H1 (cell line): ENCODE measurements at regions not wholly inside any gene's neighbourhood (a gene's known extent, or its start where the extent isn't known, plus 50 kb on each side); places are given as distances from the start of the nearest gene placed in this dataset.

Source experiments
- BCL11A ChIP-seq, 2 experiments: IDR thresholded peaks; one replicate each; pipeline ENCODE4 v1.6.1; 2011; ENCODE audit warnings: low read depth in 2 of 2, low read length in 2 of 2, mild to moderate bottlenecking in 2 of 2
- CHD2 ChIP-seq: IDR thresholded peaks from 2 replicates; pipeline ENCODE4 v1.6.1; 2012; ENCODE audit warnings: low read length, improper control_type of control experiment
- JUN ChIP-seq: IDR thresholded peaks from 2 replicates; pipeline ENCODE4 v1.6.1; 2011; ENCODE audit warnings: low read depth, mild to moderate bottlenecking, improper control_type of control experiment, low read length
- POLR2A ChIP-seq, 2 experiments: IDR thresholded peaks; 1 replicate in 1 of 2; 2 replicates in 1 of 2; pipeline ENCODE4 v1.6.1; 2011; ENCODE audit warnings: low read depth in 2 of 2, low read length in 2 of 2, mild to moderate bottlenecking in 2 of 2; ENCODE audit errors: control extremely low read depth in 1 of 2
- POLR2AphosphoS5 ChIP-seq: IDR thresholded peaks from 2 replicates; pipeline ENCODE4 v1.6.1; 2011; ENCODE audit warnings: low read depth, low read length
- RFX5 ChIP-seq: IDR thresholded peaks from 2 replicates; pipeline ENCODE4 v1.6.1; 2011; ENCODE audit warnings: low read depth, low read length, improper control_type of control experiment, borderline replicate concordance
- SUZ12 ChIP-seq: fragments of 200-600 bp; sonication (generic); IDR thresholded peaks from 2 replicates; pipeline ENCODE4 v1.6.1; 2012; ENCODE audit warnings: mild to moderate bottlenecking, inconsistent platforms, low read length, moderate library complexity, mixed read lengths
- TAF7 ChIP-seq: optimal IDR thresholded peaks from 2 replicates; pipeline ENCODE3; 2011; ENCODE audit warnings: low read depth, mild to moderate bottlenecking, inconsistent platforms, low read length, moderate library complexity, borderline replicate concordance
- YY1 ChIP-seq: IDR thresholded peaks from 2 replicates; pipeline ENCODE4 v1.6.1; 2011; ENCODE audit warnings: low read depth, mild to moderate bottlenecking, low read length
- TF ChIP-seq, protein P1 (sequence below), 3 experiments: IDR thresholded peaks; 1 replicate in 2 of 3; 2 replicates in 1 of 3; pipeline versions ENCODE4 v1.5.1 to v1.6.1; 2011; ENCODE audit warnings: low read length in 3 of 3, mild to moderate bottlenecking in 3 of 3, inconsistent platforms in 2 of 3, low read depth in 1 of 3, moderate library complexity in 1 of 3; ENCODE audit not compliant: insufficient read depth in 1 of 3; ENCODE audit errors: control extremely low read depth in 1 of 3

GRCh38 chr9:19690128-19690527 is 98.7 kb downstream of the SLC24A2 start:
- TF ChIP-seq, protein P1, sequence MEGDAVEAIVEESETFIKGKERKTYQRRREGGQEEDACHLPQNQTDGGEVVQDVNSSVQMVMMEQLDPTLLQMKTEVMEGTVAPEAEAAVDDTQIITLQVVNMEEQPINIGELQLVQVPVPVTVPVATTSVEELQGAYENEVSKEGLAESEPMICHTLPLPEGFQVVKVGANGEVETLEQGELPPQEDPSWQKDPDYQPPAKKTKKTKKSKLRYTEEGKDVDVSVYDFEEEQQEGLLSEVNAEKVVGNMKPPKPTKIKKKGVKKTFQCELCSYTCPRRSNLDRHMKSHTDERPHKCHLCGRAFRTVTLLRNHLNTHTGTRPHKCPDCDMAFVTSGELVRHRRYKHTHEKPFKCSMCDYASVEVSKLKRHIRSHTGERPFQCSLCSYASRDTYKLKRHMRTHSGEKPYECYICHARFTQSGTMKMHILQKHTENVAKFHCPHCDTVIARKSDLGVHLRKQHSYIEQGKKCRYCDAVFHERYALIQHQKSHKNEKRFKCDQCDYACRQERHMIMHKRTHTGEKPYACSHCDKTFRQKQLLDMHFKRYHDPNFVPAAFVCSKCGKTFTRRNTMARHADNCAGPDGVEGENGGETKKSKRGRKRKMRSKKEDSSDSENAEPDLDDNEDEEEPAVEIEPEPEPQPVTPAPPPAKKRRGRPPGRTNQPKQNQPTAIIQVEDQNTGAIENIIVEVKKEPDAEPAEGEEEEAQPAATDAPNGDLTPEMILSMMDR (IDR thresholded peaks at IDR 0.05; ENCODE audit: control extremely low read depth in 1 of 3, insufficient read depth in 1 of 3, low read depth in 1 of 3, low read length in 3 of 3) = no peak
- no peak for TF ChIP-seq JUN
- TF ChIP-seq BCL11A (IDR thresholded peaks at IDR 0.05; ENCODE audit: low read depth in 2 of 2, low read length in 2 of 2) = no peak
- no peak for TF ChIP-seq SUZ12
- TF ChIP-seq TAF7 = no peak
- no peak for TF ChIP-seq POLR2A (IDR thresholded peaks at IDR 0.05; ENCODE audit: control extremely low read depth in 1 of 2, low read depth in 2 of 2, low read length in 2 of 2)
- no peak for TF ChIP-seq CHD2
- TF ChIP-seq YY1 = no peak
- no peak for TF ChIP-seq POLR2AphosphoS5
- TF ChIP-seq RFX5 = no peak
